ENCODE measurements at regions not wholly inside any gene's neighbourhood (a gene's known extent, or its start where the extent isn't known, plus 50 kb on each side); places are given as distances from the start of the nearest gene placed in this dataset.

DNA sequence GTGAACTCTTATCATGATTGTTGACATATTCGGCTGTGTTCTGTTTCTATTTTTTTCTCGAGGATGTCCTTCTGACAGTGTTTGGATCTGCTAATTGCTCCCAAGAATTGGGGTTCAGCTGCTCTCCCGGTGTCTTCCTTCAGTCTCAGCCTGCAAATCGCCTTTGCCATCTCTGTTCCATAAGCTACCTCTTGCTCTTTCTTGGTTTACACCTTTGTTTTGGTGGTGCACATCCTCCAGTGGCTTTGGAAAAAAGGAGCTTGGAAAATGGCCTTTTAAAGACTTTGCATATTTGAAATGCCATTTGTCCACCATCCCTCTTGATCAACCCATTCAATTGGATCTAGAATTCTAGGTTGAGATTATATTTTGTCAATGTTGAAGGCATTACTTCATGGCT, 137.2 kb downstream of the URI1 start:
- DNase-seq = no peak
- ATAC-seq = no peak
- intact Hi-C loops (cut with micrococcal nuclease) = no loop called here

DNA sequence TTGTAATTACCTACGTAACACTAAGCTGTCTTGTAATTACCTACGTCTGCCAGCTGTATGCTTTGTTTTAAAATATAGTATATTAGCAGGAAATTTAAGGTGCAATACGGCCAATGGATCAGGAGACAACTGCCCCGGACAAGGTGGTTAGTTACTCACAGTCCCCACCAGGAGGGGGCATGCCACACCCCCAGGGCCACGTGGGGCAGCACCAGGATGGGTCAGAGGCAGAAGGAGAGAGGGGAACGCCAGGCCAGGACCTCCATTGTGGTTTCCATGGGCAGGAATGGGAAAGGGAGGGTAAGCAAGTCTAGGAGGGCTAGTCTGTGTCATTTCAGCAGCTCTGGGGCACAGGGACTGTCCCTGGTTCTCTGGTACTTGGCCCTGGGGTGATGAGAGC, 140.1 kb downstream of the URI1 start:
- ATAC-seq = no peak
- peak; percentile 11 for DNase-seq
- intact Hi-C loops (cut with micrococcal nuclease) = no loop called here

DNA sequence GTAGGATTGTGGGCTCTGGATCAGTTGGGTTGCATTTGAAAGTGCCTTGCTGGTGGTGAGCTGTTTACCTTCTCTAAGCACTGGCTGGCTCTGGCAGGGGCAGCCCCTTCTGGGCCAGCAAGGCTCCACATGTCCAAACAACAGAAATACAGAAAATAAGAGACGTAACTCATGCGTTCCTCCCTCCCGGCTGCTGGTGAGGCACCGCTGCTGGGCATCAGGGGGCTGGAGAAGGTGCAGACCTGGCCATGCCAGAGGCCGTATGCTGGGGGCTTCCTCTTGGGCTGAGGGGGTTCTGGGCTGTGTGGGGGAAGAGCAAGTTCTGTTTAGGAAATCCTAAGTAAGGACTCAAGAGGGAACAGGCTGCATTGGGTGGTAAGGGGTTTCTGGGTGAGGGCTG, 140.6 kb downstream of the URI1 start:
- peak; percentile 18 for DNase-seq
- intact Hi-C loops (cut with micrococcal nuclease) = no loop called here
- no peak for ATAC-seq

DNA sequence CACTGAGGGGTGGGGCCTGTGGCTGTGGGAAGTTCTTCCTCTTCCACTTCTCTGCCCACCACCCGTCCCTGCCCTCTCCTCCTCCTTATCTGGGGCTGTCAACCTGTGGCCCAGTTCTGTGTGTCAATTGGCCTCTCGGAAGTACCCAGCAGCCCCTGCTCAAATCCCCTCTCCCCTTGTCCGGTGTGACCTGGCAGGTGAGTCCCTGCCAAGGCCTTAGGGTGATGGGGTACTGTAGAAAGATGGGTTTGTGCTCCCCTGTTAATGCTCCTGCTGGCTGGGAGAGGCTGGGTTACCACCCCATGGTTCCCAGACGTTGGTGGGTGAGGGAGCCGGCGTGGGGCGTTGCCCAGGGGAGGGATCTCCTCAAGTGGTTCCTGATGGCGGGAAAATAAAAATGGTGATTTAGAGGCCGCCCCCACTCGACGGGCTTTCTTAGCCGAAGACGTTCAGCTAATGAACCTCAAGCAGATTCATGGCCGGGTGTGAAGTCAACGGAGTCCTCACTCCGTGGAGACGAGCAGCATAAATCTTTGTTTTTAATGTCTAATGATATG, 141.2 kb downstream of the URI1 start:
- ATAC-seq = no peak

DNA sequence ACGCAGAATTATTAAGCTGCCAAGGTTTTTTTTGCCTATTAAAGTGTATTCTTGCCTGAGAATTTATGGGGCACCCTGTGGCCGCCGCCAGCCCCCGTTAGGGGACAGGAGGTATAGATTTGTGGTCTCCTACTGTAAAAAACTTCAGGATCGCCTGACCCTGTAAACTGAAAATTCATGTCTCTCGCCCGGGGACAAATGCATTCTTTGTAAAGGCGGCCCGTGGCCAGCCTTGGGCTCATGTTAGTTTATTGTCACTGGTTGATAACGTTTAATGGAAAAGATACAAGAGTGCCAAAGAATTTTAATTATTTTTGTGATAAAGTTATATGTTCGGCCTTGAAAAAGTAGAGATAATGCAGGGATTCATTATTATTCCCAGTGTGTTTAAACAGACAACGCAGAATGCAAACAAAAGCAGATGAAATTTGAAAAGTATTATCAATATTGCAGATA, 141.7 kb downstream of the URI1 start:
- no peak for ATAC-seq
- intact Hi-C loops (cut with micrococcal nuclease) = no loop called here
- DNase-seq = peak; percentile 19

More for the DNA sequence above, 141.2 kb downstream of the URI1 start:
- intact Hi-C loops (cut with micrococcal nuclease) = no loop called here
- peak; percentile 14 for DNase-seq

DNA sequence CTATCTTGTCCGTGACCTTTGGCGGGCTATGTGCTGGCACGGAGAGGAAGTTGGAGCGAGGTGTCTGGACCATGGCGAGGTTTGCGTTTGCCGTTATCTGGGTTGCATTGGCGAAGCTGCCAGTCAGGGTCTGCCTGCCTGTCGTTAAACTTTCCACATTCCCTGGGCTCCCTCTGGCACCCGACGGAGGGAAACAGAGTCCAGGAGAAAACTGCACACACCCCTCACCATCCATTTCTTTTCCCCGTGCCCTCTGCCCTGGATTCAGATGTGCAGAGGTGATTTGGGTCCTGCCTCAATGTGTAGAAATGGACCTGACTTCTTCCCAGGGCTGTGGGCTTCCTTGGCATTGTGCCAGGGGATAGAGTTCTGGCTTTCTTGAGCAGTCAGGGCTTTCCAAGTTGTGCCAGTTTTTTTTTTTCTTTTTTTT, 142.4 kb downstream of the URI1 start:
- intact Hi-C loops (cut with micrococcal nuclease) = no loop called here
- DNase-seq = peak; percentile 41

DNA sequence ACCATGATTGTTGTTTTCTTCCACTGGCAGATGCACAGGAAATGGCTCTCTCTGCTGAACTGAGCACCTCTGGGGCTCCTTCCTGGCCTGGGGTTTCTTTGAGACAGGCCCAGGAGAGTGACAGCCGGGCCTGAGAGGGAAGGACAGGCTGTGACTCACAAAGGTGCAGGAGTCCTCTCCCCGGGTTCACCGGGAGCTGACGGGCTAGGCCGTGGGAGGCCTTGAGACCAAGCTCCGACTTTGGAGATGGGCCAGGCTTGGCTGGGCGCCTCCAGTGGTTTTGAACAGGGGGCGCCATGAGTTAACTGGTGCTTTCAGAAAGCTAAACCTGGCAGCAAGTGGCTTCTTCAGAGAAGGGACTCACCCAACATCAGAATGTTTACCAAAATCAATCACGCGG, 143.4 kb downstream of the URI1 start:
- intact Hi-C loops (cut with micrococcal nuclease) = no loop called here
- ATAC-seq (peak; percentile 38), DNase-seq (peak; percentile 32)

More for the DNA sequence above, 142.4 kb downstream of the URI1 start:
- ATAC-seq = peak; percentile 79

DNA sequence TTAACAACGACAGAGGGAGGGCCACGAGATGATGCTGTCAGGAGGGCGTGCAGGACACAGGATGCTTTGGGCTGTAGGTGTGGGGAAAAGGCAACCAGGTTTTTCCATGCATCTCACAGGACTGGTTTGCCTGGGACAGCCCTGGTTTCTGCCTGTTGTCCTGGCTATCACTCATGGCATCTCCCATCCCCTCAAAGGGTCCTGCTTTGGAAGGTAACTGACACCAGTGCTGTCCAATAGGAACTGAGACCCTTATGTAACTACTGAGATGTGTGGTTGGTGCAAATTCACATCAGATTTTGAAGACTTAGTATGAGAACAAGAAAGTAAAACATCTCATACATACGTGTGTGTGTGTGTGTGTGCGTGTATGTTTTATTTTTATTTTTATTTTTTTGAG, 144.2 kb downstream of the URI1 start:
- intact Hi-C loops (cut with micrococcal nuclease) = no loop called here
- DNase-seq (peak; percentile 2), ATAC-seq (no peak)

DNA sequence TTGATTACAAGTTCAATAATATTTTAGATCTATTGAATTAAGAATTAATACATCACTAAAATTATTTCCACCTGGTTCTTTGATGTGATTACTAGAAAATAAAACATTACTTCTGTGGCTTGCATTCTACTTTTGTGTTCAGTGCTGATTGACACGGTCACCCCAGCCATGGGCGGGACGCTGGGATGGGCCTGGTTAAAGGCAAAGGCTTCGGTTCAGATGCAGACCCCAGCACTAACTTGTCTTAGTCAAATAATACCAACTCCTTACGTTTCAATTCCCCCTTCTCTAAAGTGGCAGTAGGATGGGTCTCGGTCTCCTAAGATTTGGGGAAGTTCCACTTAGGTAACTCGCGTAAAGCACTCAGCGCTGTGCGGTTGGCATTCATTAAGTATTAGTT, 144.9 kb downstream of the URI1 start:
- intact Hi-C loops (cut with micrococcal nuclease) = no loop called here
- DNase-seq (peak; percentile 9), ATAC-seq (no peak)

DNA sequence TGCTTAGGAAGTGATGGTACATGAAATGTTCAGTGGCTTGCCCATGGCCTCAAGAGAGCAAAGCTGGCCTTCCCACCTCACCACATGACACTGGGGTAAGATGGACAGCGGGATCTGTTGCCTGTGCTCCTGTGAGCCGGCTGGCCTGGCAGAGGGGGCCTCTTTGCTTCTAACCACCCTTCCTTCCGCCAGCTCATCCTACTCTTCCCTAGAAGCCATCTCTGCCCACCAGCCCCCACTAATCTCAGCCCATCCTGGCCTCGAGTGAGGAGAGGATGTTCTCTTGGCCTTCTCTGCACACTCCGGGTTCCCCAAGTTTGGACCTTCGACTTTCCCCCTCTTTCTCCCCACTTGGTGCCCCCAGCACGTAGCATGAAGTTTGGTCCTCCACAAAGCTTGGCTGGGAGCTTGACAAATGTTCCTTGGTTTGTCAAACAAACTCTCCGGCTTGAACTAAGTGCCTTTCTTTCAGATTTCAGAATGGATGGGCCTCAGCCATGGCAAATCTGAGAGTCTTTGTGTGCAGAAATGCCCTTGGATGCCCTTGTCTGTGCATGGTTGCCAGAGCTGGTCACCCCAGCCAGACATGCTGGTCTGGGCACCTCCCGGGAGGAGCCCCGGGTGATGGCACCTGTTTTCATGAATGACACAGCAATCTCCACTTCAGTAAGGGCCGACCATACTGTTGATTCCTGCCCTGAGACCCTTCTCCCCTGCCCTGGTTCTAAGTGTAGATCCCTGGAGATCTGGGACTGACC, 145.5 kb downstream of the URI1 start:
- DNase-seq = peak; percentile 0

DNA sequence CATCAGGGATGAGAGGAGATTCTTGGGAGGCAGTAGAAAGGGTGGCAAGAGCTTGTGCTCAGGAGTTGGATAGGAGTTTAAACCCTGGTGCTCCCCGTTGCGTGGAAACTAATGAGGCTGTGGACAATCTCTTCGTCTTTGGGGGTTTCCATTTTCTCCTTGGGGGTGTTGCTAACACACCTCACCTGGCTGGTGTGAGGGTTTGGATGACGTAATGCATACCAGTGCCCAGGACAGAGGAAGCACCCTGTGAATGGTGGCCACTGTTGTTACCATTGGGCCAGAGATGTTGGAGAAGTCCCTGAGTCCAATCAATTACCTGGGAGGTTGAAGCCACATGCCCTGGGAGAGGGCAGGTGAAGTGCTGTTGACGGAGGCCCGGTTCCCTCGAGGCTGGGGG, 146.5 kb downstream of the URI1 start:
- intact Hi-C loops (cut with micrococcal nuclease) = no loop called here
- DNase-seq = peak; percentile 2
- ATAC-seq = no peak

More for the DNA sequence above, 145.5 kb downstream of the URI1 start:
- intact Hi-C loops (cut with micrococcal nuclease) = no loop called here
- no peak for ATAC-seq

DNA sequence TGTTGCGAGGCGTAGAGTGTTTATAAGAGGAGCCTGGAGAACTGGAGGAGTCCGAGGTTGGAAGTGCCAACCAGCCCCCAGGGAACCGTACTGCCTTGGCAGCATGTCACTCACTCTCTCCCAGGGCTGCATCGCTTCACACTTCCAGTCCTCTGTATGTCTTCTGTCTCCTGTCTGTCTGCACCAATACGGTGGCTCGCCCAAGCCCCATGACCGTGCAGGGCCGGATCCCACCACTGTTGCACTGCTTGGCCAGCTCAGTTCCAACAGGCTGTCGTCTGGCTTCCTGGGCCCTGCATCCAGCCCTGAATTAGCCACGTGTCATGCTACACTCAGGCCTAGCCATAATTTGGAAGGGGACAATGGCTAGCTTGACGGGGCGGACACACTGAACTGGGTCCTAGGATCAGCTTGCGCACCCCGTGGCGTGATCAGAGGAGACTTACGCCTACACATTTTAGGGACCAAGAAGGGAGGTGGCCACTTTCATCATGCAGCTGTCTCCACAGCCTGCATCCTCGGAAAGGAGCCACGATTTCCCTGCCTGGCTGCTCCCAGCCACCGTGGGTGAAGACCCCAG, 147.1 kb downstream of the URI1 start:
- intact Hi-C loops (cut with micrococcal nuclease) = no loop called here
- DNase-seq (peak; percentile 12), ATAC-seq (no peak)

DNA sequence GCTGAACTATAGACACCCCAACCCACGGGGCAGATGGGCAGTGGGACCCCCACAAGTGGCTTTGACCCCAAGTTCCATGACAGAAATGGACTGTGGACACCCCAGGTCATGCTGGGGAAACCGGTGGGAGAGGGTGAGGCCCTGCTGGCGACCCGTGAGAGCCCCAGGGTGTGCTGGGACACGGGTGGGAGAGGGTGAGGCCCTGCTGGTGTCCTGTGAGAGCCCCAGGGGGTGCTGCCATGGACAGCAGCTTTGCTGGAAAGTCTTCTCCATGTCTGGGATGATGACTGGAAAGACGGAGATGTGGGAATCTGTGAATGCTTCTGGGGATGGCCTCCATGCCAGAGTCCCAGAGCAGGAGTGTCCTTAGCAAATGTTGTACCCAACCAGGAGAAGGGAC, 148.4 kb downstream of the URI1 start:
- ATAC-seq (no peak), DNase-seq (peak; percentile 6)
- intact Hi-C loops (cut with micrococcal nuclease) = no loop called here

DNA sequence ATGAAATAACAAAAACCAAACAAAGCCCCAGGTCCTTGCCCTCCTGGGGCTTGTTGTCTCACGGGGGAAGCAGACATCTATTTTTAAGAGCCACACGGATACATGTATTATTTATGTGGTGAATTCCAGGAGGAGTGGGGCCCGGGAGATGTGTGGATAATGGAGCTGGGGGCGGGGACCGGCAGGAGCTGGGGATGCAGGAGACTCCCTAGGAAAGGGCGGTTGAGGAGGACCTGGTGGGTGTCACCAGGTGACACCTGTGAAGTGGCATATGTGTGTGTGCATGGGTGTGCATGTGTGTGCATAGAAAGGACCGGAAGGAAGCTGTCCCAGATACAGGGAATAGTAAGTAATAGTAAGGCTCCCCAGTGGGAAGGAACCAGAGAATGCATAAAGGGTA, 148.9 kb downstream of the URI1 start:
- ATAC-seq (no peak), DNase-seq (peak; percentile 2)
- intact Hi-C loops (cut with micrococcal nuclease) = no loop called here

DNA sequence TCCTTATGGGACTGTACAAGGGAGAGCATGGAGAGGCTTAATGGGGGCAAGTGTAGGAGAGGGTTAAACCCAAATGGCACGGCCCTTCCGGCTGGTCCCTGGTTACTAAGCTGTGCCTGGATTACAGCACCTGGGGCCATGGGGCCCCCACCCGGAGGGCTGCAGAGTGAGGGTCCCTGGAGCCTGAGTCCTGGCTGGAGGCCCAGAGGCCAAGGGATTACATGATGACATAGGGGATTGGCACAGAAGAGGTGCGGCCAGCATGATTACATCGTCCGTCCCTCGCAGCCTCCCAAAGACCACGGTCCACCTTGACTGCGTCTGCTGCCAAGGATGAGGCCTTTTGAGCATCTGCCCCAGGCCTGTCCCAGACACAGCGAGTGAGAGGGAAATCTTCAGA, 149.4 kb downstream of the URI1 start:
- intact Hi-C loops (cut with micrococcal nuclease) = no loop called here
- DNase-seq (peak; percentile 12), ATAC-seq (no peak)

DNA sequence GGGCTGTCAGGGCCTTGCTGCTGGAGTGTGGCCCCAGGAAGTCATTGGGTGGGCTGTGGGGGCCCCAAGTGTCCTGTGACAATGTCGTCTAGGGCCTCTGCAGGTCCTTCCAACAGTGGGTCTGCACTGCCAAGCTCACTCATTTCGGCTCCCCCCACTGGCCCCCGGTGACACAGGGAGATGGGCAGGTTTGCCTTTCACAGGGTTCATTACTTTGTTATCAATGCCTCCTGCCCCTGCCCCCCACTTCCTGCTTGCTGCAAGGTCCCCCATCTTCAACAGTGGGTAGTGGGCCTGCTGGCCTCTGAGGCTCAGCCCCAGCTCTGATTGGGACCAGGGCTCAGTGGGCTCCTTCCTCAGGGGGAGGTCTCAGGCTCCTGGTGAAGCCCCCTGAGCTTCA, 149.8 kb downstream of the URI1 start:
- intact Hi-C loops (cut with micrococcal nuclease) = no loop called here
- no peak for ATAC-seq
- peak; percentile 5 for DNase-seq

DNA sequence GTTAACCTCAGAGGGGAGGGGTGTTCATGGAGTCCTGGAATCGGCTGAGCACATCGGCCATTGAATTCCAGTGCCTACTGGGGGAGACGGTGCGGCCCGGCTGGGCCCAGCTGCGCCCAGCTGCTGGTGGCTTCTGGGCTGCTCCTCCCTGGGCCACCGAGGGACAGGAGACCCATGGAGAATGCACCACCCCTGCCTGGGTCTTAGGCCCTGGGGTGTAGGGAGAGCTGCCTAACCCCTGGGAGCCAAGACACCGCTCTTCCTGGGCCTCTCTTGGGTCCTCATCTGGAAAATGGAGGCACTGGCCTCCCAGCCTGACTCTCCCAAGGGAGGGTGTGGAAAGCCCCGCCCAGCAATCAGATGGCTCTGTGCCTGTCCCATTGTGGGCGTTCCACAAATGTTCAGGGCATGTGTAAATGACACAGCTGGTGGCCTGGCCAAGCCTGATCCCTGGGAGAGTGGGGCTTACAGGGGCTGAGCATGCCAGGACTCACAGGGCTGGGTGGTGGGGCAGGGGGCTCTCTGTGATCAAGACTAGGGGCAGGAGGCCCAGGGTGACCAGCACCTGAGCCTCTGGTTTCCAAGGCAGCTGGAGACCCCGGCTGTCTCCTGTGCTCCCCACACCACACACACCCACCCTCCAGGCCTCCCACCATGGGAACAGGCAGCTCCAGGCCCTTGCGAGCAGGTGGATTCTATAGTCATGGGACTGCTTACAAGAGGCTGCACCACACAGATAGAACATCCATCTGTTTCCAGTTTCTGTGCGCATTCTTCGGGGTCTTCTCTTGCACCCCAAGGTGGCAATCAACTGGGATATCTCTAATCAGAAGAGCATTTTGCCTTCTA, 150.9 kb downstream of the URI1 start:
- DNase-seq = peak; percentile 25
- intact Hi-C loops (cut with micrococcal nuclease) = no loop called here
- peak; percentile 22 for ATAC-seq

DNA sequence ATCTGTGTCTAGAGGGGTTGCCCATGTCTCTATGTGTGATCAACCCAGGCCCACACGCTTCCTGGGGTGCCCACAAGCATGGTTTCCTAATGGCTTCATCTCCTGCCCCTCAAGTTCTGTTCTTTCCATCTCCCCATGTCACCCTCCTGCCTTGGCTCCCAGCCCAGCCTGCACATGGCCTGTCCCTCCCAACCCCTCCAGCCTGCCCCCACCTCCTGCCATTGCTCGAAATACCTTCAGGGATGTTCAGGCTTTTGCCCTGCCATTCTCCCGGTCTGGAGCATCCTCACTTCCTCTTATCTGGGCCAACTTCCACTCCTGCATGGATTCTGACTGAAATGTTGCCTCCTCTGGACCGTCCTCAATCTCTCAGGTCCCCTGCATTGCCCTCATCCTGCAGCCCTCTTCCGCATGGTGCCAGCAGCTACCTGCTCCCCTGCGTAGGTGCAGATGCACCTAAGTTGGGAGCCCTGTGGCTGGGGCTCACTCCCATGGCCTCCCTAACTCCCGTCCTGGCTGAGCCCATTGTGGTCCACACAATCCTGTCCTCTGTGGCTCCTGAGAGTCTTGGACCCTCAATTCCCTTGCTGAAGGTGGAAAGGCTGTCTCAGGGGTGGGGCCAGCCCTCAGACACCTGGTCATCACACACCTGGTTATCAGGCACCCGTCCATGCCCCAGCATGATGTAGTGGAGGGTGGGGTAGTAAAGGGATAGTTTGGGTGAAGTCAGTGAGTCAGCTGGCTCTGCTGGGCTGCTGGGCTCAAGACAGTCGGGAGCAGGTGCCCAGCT, 152.1 kb downstream of the URI1 start:
- ATAC-seq = no peak
- intact Hi-C loops (cut with micrococcal nuclease) = no loop called here
- peak; percentile 10 for DNase-seq

DNA sequence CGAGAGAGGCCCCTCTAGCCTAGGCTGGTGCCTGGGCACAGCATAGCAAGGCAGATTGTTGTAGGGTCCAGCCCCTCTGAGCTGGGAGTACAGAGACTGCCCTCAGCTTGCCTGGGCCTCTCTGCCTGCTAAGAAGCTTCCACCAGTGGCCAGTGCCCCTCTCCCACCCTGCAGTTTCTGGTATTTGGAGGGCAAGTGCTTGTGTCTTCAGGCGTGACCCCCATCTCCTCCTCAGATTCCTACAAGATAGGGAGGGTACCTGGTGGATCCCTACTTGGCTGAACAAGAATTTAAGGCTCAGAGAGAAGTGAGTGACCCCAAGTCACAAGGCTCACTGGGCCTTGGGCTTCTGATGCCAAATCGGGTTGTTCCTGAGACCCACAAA, 152.7 kb downstream of the URI1 start:
- intact Hi-C loops (cut with micrococcal nuclease) = no loop called here
- no peak for DNase-seq
- ATAC-seq = no peak

Data from left ventricle myocardium superior (tissue), 1 donor.